Nephron (organoid): ENCODE measurements at regions not wholly inside any gene's neighbourhood (a gene's known extent, or its start where the extent isn't known, plus 50 kb on each side); places are given as distances from the start of the nearest gene placed in this dataset.

Experiments
- H3K27ac Mint-ChIP-seq, 3 experiments: 2 replicates each; pipeline ENCODE4 v1.8.0; 2020; ENCODE audit warnings: mixed read lengths in 3 of 3, mild to moderate bottlenecking in 2 of 3, moderate library complexity in 1 of 3
- H3K27me3 Mint-ChIP-seq: 2 replicates; pipeline ENCODE4 v1.8.0; 2021; ENCODE audit warnings: low read depth, mild to moderate bottlenecking, moderate library complexity, mixed read lengths
- H3K36me3 Mint-ChIP-seq: 2 replicates; pipeline ENCODE4 v1.8.0; 2020; ENCODE audit warnings: low read depth, mixed read lengths
- H3K4me1 Mint-ChIP-seq: 2 replicates; pipeline ENCODE4 v1.8.0; 2020; ENCODE audit warnings: mixed read lengths
- H3K4me3 Mint-ChIP-seq, 3 experiments: 2 replicates each; pipeline ENCODE4 v1.8.0; 2020; ENCODE audit warnings: mild to moderate bottlenecking in 3 of 3, mixed read lengths in 3 of 3, moderate library complexity in 2 of 3
- H3K9me3 Mint-ChIP-seq: 2 replicates; pipeline ENCODE4 v1.8.0; 2020; ENCODE audit warnings: mixed read lengths
- CTCF ChIP-seq, 3 experiments: fragments of 200-600 bp; sonication (generic); IDR thresholded peaks; one replicate each; pipeline ENCODE4 v1.5.0; 2021; ENCODE audit warnings: antibody characterized with exemption in 3 of 3; ENCODE audit not compliant: unreplicated experiment in 3 of 3

GRCh38 chr3:72474775-72475174 is 373.5 kb downstream of the SHQ1 start:
- Mint-ChIP-seq H3K9me3 (no peaks in the 10 kb centered on the region), H3K27ac (no peak overlapping the region), H3K36me3 (no peaks in the 10 kb centered on the region), H3K4me1 (no peaks in the 10 kb centered on the region), H3K27me3 (peaks cover 16% of the 10 kb centered on the region), H3K4me3 (no peak overlapping the region)
- TF ChIP-seq CTCF (IDR thresholded peaks at IDR 0.05; ENCODE audit: unreplicated experiment in 3 of 3) = no peak

DNA sequence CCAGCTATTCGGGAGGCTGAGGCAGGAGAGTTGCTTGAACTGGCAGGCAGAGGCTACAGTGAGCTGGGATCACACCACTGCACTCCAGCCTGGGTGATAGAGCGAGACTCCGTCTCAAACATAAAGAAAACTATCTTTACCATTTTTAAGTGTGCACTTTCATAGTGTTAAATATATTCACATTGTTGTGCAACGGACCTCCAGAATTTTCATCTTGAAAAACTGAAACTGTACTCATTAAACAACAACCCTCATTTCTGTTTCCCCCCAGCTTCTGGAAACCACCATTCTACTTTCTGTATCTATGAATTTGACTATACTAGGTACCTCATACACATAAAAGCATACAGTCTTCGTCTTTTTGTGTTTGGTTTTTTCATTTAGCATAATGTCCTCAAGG is 375.1 kb downstream of the SHQ1 start:
- H3K36me3 Mint-ChIP-seq = no peaks in the 10 kb centered on the region
- H3K4me3 Mint-ChIP-seq = no peak overlapping the region
- H3K4me1 Mint-ChIP-seq = no peaks in the 10 kb centered on the region
- peaks cover 21% of the 10 kb centered on the region for H3K27me3 Mint-ChIP-seq
- no peak for TF ChIP-seq CTCF (IDR thresholded peaks at IDR 0.05; ENCODE audit: unreplicated experiment in 3 of 3)
- H3K27ac Mint-ChIP-seq = no peak overlapping the region
- no peaks in the 10 kb centered on the region for H3K9me3 Mint-ChIP-seq

GRCh38 chr3:72470904-72471417 is 377.3 kb downstream of the SHQ1 start:
- Mint-ChIP-seq H3K27ac (no peak overlapping the region), H3K4me1 (no peaks in the 10 kb centered on the region), H3K9me3 (no peaks in the 10 kb centered on the region), H3K36me3 (no peaks in the 10 kb centered on the region), H3K4me3 (no peak overlapping the region), H3K27me3 (peaks cover 43% of the 10 kb centered on the region)
- TF ChIP-seq CTCF (IDR thresholded peaks at IDR 0.05; ENCODE audit: unreplicated experiment in 3 of 3) = no peak

DNA sequence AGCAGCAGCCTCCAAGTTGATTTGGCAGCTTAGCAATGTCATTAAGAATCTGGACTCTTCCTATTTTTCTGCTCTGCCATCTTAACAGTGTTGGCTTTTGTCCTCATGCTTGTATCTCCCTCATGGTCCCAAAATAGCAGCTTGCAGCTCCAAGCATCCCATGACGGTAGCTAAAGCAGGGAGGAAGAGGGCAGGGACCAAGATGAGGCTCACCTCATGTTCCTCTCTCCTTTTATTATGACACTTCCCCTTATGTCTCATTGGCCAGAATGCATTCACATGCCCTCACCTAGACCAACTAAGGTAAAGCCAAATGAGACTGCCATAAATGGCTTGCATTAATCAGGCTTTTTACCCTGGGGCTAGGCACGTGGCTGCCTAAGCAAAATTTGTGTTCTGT is 382.4 kb downstream of the SHQ1 start:
- Mint-ChIP-seq H3K9me3 (no peaks in the 10 kb centered on the region), H3K27ac (no peak overlapping the region), H3K36me3 (no peaks in the 10 kb centered on the region), H3K4me3 (no peak overlapping the region), H3K27me3 (peaks cover 64% of the 10 kb centered on the region), H3K4me1 (peaks cover 17% of the 10 kb centered on the region)
- TF ChIP-seq CTCF (IDR thresholded peaks at IDR 0.05; ENCODE audit: unreplicated experiment in 3 of 3) = no peak

DNA sequence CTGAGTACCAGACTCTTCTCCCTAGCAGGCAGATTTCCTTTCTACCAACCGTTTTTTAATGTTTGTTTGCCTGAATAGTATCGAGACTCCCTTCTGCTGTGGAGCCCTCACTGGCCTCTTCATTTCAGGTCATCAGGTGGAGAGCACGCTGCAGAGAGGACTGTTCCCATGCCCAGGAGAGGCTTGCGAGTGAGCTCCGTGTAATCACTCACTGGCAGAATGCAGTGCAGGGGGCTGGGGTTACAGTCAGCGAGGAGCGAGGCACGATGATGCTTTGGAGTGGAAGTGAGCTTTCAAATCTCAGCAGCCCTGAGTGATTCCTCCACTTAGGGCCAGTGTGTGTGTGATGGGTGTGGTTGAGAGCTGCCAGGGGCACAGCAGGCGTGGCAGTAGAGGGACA is 385.2 kb downstream of the SHQ1 start:
- H3K4me1 Mint-ChIP-seq = peaks cover 34% of the 10 kb centered on the region
- peaks cover 84% of the 10 kb centered on the region for H3K27me3 Mint-ChIP-seq
- H3K36me3 Mint-ChIP-seq = no peaks in the 10 kb centered on the region
- no peak for TF ChIP-seq CTCF (IDR thresholded peaks at IDR 0.05; ENCODE audit: unreplicated experiment in 3 of 3)
- peak overlapping the region in 1 of 3 experiments; percentile 7 for H3K27ac Mint-ChIP-seq
- no peak overlapping the region for H3K4me3 Mint-ChIP-seq
- H3K9me3 Mint-ChIP-seq = no peaks in the 10 kb centered on the region

- Mint-ChIP-seq H3K36me3 (no peaks in the 10 kb centered on the region), H3K4me3 (no peak overlapping the region), H3K9me3 (no peaks in the 10 kb centered on the region), H3K27me3 (peaks cover 83% of the 10 kb centered on the region), H3K4me1 (peaks cover 34% of the 10 kb centered on the region), H3K27ac (peak overlapping the region in 1 of 3 experiments; percentile 52)
- no peak for TF ChIP-seq CTCF (IDR thresholded peaks at IDR 0.05; ENCODE audit: unreplicated experiment in 3 of 3)
Observed at GRCh38 chr3:72462595-72463011, 385.6 kb downstream of the SHQ1 start.
